ENCODE measurements at regions not wholly inside any gene's neighbourhood (a gene's known extent, or its start where the extent isn't known, plus 50 kb on each side); places are given as distances from the start of the nearest gene placed in this dataset.

DNA sequence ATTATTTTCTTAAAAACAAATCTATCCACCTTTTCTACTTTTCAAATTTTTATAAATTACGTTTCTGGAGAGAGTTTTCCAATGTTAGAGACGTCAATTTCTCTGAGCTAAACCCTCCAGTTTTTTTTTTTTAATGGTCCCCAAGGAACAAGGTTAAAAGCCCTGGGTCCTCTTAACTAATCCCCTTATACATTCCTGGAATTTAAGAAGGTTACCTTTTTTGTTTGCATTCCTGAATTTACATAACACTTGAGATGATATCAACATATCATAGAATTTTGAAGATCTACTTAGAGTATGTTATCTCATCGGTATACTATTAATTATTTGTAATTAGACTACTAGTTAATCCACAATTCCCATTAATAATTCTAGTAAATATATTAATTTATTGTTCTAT lies 662.2 kb upstream of the LRFN5 start:
- TF ChIP-seq, protein P1, sequence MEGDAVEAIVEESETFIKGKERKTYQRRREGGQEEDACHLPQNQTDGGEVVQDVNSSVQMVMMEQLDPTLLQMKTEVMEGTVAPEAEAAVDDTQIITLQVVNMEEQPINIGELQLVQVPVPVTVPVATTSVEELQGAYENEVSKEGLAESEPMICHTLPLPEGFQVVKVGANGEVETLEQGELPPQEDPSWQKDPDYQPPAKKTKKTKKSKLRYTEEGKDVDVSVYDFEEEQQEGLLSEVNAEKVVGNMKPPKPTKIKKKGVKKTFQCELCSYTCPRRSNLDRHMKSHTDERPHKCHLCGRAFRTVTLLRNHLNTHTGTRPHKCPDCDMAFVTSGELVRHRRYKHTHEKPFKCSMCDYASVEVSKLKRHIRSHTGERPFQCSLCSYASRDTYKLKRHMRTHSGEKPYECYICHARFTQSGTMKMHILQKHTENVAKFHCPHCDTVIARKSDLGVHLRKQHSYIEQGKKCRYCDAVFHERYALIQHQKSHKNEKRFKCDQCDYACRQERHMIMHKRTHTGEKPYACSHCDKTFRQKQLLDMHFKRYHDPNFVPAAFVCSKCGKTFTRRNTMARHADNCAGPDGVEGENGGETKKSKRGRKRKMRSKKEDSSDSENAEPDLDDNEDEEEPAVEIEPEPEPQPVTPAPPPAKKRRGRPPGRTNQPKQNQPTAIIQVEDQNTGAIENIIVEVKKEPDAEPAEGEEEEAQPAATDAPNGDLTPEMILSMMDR (conservative IDR thresholded peaks at IDR 0.05; ENCODE audit: low read depth, low read length): no peak
- no peak overlapping the region for H3K4me3 ChIP-seq (ENCODE audit: low read length)
- DNase-seq (ENCODE audit: low read depth): no peak

DNA sequence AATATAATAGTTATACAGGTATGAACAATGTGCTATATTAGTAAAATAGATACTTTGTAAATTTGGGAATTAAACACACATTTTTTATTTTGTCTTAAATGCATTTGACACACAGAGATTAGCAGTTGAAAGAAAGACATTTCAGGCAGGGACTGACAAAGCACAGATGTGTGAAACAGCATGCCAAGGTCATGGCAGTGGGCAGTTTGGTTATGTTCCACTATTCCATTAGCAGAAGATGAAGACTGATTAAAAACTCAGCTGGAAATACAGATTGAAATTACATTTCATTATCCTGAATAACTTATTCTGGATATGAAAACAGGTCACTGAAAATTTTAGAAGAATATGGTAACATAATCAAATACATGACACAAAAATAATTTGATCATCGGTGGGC lies 669.8 kb upstream of the LRFN5 start:
- no peak overlapping the region for H3K4me3 ChIP-seq (ENCODE audit: low read length)
- TF ChIP-seq, protein P1 (conservative IDR thresholded peaks at IDR 0.05; ENCODE audit: low read depth, low read length): no peak

DNA sequence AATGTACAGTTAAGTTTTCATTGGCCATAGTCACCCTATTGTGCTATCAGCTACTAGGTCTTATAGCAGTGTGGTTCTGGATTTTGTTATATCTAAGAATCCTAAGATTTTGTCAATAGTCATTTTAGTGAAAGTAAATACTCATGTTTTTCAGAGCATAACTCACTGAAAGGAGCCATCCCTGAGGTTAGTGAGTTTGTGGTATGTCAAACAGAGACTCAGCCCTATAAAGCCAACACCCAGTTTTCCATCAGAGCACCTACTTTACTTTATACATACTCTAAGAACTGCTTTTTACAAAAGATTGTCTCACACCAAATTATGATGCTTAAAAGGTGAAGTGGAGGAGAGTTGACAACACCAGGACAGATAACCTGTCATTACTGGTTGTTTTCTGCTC lies 686.3 kb upstream of the LRFN5 start:
- DNase-seq (ENCODE audit: low read depth): no peak
- TF ChIP-seq, protein P1 (conservative IDR thresholded peaks at IDR 0.05; ENCODE audit: low read depth, low read length): no peak

More for the DNA sequence above, 669.8 kb upstream of the LRFN5 start:
- no peak for DNase-seq (ENCODE audit: low read depth)

DNA sequence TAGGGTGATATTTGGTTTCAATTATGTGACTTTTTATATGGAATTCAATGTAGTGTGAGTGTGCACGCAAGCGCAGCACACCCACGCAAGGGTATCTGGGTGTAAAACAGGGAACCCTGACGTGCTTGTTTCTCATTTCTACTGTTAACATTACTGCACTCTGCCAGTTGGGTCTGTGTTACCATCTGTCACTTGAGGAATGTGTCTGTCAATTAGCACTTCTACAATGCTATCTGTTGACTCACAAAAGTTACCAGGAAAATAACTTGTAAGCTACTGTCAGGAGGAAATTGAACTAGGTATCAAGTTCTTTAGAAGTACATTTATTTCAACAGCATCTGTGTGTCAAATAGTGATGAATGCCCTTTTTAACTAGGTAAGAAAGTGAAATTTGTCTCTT lies 695.5 kb upstream of the LRFN5 start:
- DNase-seq (ENCODE audit: low read depth): no peak
- TF ChIP-seq, protein P1 (conservative IDR thresholded peaks at IDR 0.05; ENCODE audit: low read depth, low read length): no peak
- no peak overlapping the region for H3K4me3 ChIP-seq (ENCODE audit: low read length)

More for the DNA sequence above, 686.3 kb upstream of the LRFN5 start:
- no peak overlapping the region for H3K4me3 ChIP-seq (ENCODE audit: low read length)

DNA sequence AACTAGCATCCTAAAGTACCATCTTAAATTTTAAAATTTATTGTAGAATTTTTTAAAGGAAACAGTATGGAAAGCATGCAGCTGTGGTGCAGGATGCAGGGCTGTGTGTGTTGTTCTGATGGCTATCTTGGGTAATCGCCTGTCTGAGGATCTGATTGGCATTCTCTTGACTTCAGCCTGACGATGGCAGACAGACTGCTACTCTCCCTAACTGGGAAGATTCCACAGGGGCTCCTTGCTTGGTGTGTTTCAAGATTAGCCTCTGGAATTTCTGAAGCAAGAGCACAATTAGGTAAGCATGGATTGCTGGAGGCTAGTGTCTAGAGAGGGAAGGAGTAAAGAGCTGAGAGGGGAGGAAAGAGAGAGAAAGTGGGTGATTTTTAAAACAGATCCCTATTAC lies 696.8 kb upstream of the LRFN5 start:
- DNase-seq (ENCODE audit: low read depth): no peak
- TF ChIP-seq, protein P1 (conservative IDR thresholded peaks at IDR 0.05; ENCODE audit: low read depth, low read length): no peak
- H3K4me3 ChIP-seq (ENCODE audit: low read length): no peak overlapping the region

DNA sequence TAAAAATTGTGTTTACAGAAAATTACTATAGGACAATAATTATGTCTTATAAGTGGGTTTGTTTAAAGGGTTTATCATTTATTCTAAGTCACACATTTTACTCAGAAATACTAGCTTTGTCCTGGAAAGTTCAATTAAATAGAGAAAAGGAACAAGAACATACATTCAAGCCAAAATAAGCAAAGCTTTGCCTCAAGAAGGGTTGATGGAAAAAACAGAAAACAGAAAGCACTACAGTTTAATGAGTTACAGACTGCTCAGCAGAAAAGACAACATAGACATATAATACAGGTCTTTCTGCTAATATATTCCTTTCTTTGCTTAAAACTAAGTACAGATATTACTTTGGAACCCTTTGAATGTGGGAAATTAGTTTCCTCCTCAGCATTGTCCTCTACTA lies 703.0 kb upstream of the LRFN5 start:
- no peak overlapping the region for H3K4me3 ChIP-seq (ENCODE audit: low read length)
- DNase-seq (ENCODE audit: low read depth): no peak
- TF ChIP-seq, protein P1 (conservative IDR thresholded peaks at IDR 0.05; ENCODE audit: low read depth, low read length): no peak

DNA sequence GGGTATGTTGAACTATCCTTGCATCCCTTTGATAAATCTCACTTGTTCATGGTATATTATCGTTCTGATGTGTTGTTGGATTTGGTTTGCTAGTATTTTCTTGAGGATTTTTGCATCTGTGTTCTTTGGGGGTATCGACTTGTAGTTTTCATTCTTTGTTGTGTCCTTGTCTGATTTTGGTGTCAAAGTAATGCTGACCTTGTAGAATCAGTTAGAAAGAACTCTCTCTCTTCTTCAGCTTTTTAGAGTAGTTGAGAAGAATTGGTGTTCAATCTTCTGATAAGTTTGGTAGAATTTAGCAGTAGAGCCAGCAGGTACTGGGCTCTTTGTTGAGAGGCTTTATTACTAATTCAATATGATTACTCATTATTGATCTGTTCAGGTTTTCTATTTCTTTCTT lies 707.2 kb upstream of the LRFN5 start:
- no peak for DNase-seq (ENCODE audit: low read depth)
- no peak overlapping the region for H3K4me3 ChIP-seq (ENCODE audit: low read length)
- TF ChIP-seq, protein P1 (conservative IDR thresholded peaks at IDR 0.05; ENCODE audit: low read depth, low read length): no peak
